GM19324 (cell line): ENCODE measurements at regions not wholly inside any gene's neighbourhood (a gene's known extent, or its start where the extent isn't known, plus 50 kb on each side); places are given as distances from the start of the nearest gene placed in this dataset.
A peak's percentile ranks its signal among the peaks of the same experiment; 100 is the strongest.
"Not testable (repeated sequence)": the region's sequence is repeated elsewhere in the genome, so short reads cannot be mapped to it uniquely, and the experiment has no call there.

Source experiments
- ATAC-seq: cut with Tn5 transposase; IDR thresholded peaks from one replicate; pipeline ENCODE4 v1.9.1; 2021; ENCODE audit warnings: mild to moderate bottlenecking, moderate library complexity; ENCODE audit not compliant: unreplicated experiment, low FRiP score

- not testable (repeated sequence) for ATAC-seq
These were observed 163.0 kb upstream of the ZNF184 start for GRCh38 chr6:27635886-27636285.

GRCh38 chr6:27633221-27633688 lies 160.3 kb upstream of the ZNF184 start:
- not testable (repeated sequence) for ATAC-seq

- no peak for ATAC-seq
These were observed 158.7 kb upstream of the ZNF184 start for GRCh38 chr6:27631609-27631916.

DNA sequence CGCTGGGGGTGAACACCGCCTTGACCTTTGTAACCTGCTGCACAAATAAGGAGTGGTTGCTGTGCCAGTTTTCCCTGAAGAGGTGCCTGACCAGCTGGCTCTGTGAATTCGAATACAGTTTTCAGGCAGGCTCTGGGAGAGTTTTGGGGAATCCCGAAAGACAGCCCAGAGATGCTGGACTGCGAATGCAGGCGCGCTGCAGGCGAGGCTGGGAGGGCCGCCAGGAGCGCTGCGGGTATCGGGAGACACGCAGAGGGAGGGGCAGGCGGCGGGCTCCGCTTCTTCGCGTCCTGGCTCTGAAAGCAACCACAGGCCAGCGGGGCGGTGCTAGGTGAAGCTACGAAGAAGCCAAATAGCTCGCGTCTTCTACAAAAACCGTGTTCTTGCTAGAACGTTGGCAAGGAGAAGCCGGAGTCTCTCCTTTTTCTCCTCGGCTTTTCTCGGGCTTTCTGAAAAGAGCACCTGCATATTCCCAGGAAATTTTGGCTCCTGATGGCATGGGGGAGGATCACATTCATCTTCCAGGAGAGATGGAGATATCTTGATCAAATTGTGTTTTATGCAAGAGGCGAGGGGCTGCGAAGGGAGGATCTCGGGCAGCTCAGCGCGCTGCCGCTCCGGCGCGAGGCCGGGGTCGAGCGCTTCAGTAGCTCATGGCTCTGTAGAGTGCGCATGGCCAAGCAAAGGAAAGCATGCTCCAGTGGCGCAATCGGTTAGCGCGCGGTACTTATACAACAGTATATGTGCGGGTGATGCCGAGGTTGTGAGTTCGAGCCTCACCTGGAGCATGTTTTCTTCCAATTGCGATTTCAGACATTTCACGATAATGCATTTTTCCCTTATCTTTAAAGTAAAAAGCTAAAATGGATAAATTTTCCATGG lies 158.1 kb upstream of the ZNF184 start:
- no peak for ATAC-seq

DNA sequence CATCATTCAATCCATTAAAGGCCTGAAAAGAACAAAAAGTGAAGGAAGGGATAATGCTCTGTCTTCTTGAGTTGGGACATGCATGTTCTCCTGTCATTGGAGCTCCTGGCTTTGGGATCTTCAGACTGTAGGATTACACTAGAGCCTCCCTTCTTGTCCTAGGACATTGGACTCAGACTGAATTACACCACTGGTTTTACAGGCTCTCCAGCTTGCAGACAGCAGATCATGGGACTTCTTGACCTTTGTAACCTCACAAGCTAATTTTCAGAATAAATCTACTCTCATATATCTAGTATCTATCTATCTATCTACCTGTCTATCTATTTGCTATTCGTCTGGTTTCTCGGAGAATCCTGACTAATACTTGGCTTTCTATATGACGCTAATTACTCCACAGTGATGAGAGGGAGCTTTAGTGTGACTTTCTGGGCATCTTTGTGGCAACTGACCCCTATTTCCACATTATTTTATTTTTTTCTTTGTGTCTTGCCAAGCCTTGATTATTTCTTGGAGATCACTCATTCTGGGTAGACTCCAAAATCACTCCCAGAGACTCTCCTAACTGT lies 151.9 kb upstream of the ZNF184 start:
- ATAC-seq: no peak

DNA sequence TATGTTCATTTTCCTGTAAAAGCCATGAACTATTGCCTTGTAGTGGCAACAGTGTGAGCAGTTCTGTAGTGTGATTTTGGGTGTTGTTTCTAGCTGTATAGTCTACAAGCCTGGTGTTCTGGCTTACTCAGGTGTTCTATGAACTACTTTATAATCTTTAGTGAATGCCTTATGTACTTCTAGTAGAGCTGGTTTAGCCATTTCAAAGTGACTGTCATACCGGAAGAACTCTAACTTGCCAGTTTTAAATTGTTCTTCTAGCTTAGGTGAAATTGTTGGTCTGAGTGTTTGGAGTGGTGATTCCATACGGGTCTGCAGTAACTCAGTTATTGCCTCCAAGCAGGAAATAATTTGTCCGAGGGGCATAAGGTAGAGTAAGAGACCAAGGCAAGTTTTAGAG lies 150.2 kb upstream of the ZNF184 start:
- ATAC-seq: no peak

DNA sequence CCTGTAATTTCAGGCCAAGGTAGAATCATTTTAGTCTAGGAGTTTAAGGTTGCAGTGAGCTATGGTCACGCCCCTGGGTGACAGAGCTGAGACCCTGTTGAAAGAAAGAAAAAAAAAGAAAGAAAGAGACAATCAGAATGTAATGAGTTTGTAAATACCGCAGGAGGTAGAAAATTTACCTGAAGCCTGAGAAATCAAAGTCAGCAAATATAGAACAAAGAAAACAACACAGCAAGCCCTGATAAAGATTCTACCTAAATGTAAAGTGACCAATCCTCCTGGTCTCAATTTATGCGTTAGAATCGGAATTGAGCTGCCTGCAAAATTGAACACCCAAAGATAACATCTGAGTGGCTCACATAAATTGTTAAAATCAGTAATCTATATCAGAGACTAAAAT lies 146.5 kb upstream of the ZNF184 start:
- ATAC-seq: no peak

- no peak for ATAC-seq
These were observed 145.1 kb upstream of the ZNF184 start for GRCh38 chr6:27617700-27618689.

GRCh38 chr6:27617046-27617687 lies 144.3 kb upstream of the ZNF184 start:
- no peak for ATAC-seq

- ATAC-seq: no peak
These were observed 143.6 kb upstream of the ZNF184 start for GRCh38 chr6:27616328-27617045.

DNA sequence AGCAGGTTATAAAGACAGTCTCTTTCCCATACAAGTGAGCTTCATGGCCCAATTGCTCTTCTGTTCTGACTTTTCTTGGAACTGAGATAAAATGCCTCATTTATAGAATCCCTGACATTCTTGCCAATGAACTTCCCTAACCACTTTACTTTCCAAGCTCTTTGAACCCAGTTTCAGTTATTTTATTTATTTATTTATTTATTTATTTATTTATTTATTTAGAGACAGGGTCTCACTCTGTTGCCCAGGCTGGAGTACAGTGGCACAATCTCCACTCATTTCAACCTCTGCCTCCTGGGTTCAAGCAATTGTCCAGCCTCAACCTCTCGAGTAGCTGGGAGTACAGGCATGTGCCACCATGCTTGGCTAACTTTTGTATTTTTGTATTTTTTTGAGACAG lies 138.5 kb upstream of the ZNF184 start:
- no peak for ATAC-seq

- no peak for ATAC-seq
These were observed 136.3 kb upstream of the ZNF184 start for GRCh38 chr6:27608916-27609883.

GRCh38 chr6:27605401-27606342 lies 132.8 kb upstream of the ZNF184 start:
- no peak for ATAC-seq

DNA sequence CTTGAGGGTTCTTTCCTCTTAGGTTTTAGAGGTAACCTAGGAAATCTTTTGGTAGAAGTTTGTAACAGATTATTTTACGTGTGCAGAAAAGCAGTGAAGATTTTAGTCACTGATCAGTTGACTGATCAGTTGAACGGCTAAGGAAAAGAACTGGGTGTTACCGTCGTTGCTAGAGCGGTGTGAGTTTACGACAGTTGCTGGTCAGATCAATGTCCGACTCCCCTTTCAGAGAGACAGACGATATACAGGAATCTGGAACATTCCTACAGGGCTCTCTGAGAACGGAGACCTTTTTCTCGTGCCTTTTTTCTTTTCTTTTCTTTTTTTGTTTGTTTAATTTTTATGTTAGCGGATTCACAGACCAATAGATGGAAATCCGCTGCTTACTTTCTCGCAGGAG lies 132.1 kb upstream of the ZNF184 start:
- no peak for ATAC-seq

- ATAC-seq: no peak
These were observed 128.9 kb upstream of the ZNF184 start for GRCh38 chr6:27601668-27602254.

GRCh38 chr6:27599859-27600532 lies 127.1 kb upstream of the ZNF184 start:
- peak; percentile 33 for ATAC-seq
